Suprapubic skin (tissue), 4 donors: ENCODE measurements at regions not wholly inside any gene's neighbourhood (a gene's known extent, or its start where the extent isn't known, plus 50 kb on each side); places are given as distances from the start of the nearest gene placed in this dataset.

Source experiments
- CTCF ChIP-seq, 2 donors: fragments of 200-600 bp in 1 of 2; fragments of 450-650 bp in 1 of 2; sonication (generic) in 1 of 2; IDR thresholded peaks; one replicate each; pipeline ENCODE4 v1.5.1; 2016 to 2019; ENCODE audit warnings: antibody characterized with exemption in 2 of 2, mild to moderate bottlenecking in 1 of 2, moderate library complexity in 1 of 2
- POLR2A ChIP-seq, 2 donors: fragments of 450-650 bp; IDR thresholded peaks; one replicate each; pipeline ENCODE4 v1.6.1; 2017; ENCODE audit warnings: antibody characterized with exemption in 2 of 2, mild to moderate bottlenecking in 2 of 2, moderate library complexity in 2 of 2
- POLR2AphosphoS5 ChIP-seq, 3 donors: sonication (generic); formaldehyde crosslinking; IDR thresholded peaks; one replicate each; pipeline ENCODE4 v1.6.1; 2017; ENCODE audit warnings: antibody characterized with exemption in 3 of 3

GRCh38 chr3:21169948-21170347 lies 581.1 kb downstream of the ZNF385D start:
- TF ChIP-seq POLR2A (IDR thresholded peaks at IDR 0.05), result no peak
- TF ChIP-seq CTCF (IDR thresholded peaks at IDR 0.05), result no peak
- TF ChIP-seq POLR2AphosphoS5 (IDR thresholded peaks at IDR 0.05), result no peak
